Stimulated activated CD8-positive, alpha-beta memory T cell treated with anti-CD3 and anti-CD28 coated beads, Interleukin-2, amount 100 ng/mL, for 48 hours (primary cell): ENCODE measurements at regions not wholly inside any gene's neighbourhood (a gene's known extent, or its start where the extent isn't known, plus 50 kb on each side); places are given as distances from the start of the nearest gene placed in this dataset.
"Not testable (repeated sequence)": the region's sequence is repeated elsewhere in the genome, so short reads cannot be mapped to it uniquely, and the experiment has no call there.

Experiments used
- DNase-seq, 2 donors: peaks; one replicate each; pipeline ENCODE4 v3.0.0-alpha.2; 2020; ENCODE audit warnings: low read depth in 2 of 2

GRCh38 chr20:40930561-40930960, 98.1 kb upstream of the TOP1 start:
- no peak for DNase-seq

GRCh38 chr20:40931410-40932044, 97.1 kb upstream of the TOP1 start:
- no peak for DNase-seq

GRCh38 chr20:40932436-40932835, 96.2 kb upstream of the TOP1 start:
- DNase-seq: no peak

- no peak for DNase-seq
These were observed 94.9 kb upstream of the TOP1 start for GRCh38 chr20:40933758-40934157.

- no peak for DNase-seq
These were observed 90.6 kb upstream of the TOP1 start for GRCh38 chr20:40938020-40938419.

- DNase-seq: no peak
These were observed 89.0 kb upstream of the TOP1 start for GRCh38 chr20:40939667-40940066.

- DNase-seq: no peak
These were observed 87.5 kb upstream of the TOP1 start for GRCh38 chr20:40941133-40941610.

GRCh38 chr20:40942006-40942405, 86.6 kb upstream of the TOP1 start:
- DNase-seq: no peak

GRCh38 chr20:40942775-40943174, 85.8 kb upstream of the TOP1 start:
- DNase-seq: no peak

- no peak for DNase-seq
These were observed 85.0 kb upstream of the TOP1 start for GRCh38 chr20:40943591-40943990.

GRCh38 chr20:40945189-40945588, 83.4 kb upstream of the TOP1 start:
- DNase-seq: no peak

GRCh38 chr20:40945754-40946450, 82.7 kb upstream of the TOP1 start:
- DNase-seq: no peak

GRCh38 chr20:40946451-40946850, 82.2 kb upstream of the TOP1 start:
- no peak for DNase-seq

- no peak for DNase-seq
These were observed 80.0 kb upstream of the TOP1 start for GRCh38 chr20:40948465-40949267.

GRCh38 chr20:40949346-40949745, 79.3 kb upstream of the TOP1 start:
- DNase-seq: no peak

GRCh38 chr20:40952136-40952535, 76.5 kb upstream of the TOP1 start:
- DNase-seq: no peak

GRCh38 chr20:40953416-40953815, 75.2 kb upstream of the TOP1 start:
- DNase-seq: no peak

GRCh38 chr20:40953856-40954255, 74.8 kb upstream of the TOP1 start:
- no peak for DNase-seq

- no peak for DNase-seq
These were observed 74.0 kb upstream of the TOP1 start for GRCh38 chr20:40954521-40955165.

GRCh38 chr20:40955326-40955725, 73.3 kb upstream of the TOP1 start:
- no peak for DNase-seq

- not testable (repeated sequence) for DNase-seq
These were observed 72.8 kb upstream of the TOP1 start for GRCh38 chr20:40955826-40956225.
